Body of pancreas (tissue), 4 donors: ENCODE measurements at regions not wholly inside any gene's neighbourhood (a gene's known extent, or its start where the extent isn't known, plus 50 kb on each side); places are given as distances from the start of the nearest gene placed in this dataset.
"Not testable (repeated sequence)": the region's sequence is repeated elsewhere in the genome, so short reads cannot be mapped to it uniquely, and the experiment has no call there.

ENCODE experiments used
- POLR2A ChIP-seq, 3 donors: fragments of 450-650 bp; IDR thresholded peaks; one replicate each; pipeline ENCODE4 v1.6.1; 2016; ENCODE audit warnings: antibody characterized with exemption in 3 of 3, mild to moderate bottlenecking in 2 of 3
- TF ChIP-seq, protein P1 (sequence below), 7 experiments: fragments of 450-650 bp in 4 of 7; fragments of 200-600 bp in 3 of 7; sonication (generic) in 3 of 7; IDR thresholded peaks; one replicate each; pipeline ENCODE4 v1.5.1; 2016 to 2019; ENCODE audit warnings: antibody characterized with exemption in 7 of 7

DNA sequence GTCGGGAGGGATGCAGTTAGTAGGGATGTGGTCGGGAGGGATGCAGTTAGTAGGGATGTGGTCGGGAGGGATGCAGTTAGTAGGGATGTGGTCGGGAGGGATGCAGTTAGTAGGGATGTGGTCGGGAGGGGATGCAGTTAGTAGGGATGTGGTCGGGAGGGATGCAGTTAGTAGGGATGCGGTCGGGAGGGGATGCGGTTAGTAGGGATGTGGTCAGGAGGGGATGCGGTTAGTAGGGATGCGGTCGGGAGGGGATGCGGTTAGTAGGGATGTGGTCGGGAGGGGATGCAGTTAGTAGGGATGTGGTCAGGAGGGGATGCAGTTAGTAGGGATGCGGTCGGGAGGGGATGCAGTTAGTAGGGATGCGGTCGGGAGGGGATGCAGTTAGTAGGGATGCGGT lies 96.2 kb downstream of the BDH1 start:
- TF ChIP-seq, protein P1, sequence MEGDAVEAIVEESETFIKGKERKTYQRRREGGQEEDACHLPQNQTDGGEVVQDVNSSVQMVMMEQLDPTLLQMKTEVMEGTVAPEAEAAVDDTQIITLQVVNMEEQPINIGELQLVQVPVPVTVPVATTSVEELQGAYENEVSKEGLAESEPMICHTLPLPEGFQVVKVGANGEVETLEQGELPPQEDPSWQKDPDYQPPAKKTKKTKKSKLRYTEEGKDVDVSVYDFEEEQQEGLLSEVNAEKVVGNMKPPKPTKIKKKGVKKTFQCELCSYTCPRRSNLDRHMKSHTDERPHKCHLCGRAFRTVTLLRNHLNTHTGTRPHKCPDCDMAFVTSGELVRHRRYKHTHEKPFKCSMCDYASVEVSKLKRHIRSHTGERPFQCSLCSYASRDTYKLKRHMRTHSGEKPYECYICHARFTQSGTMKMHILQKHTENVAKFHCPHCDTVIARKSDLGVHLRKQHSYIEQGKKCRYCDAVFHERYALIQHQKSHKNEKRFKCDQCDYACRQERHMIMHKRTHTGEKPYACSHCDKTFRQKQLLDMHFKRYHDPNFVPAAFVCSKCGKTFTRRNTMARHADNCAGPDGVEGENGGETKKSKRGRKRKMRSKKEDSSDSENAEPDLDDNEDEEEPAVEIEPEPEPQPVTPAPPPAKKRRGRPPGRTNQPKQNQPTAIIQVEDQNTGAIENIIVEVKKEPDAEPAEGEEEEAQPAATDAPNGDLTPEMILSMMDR (IDR thresholded peaks at IDR 0.05) = not testable (repeated sequence)
- not testable (repeated sequence) for TF ChIP-seq POLR2A (IDR thresholded peaks at IDR 0.05)
